Neural cell (in vitro differentiated cells): ENCODE measurements at regions not wholly inside any gene's neighbourhood (a gene's known extent, or its start where the extent isn't known, plus 50 kb on each side); places are given as distances from the start of the nearest gene placed in this dataset.

Experiments used
- H2AFZ ChIP-seq: fragments of 200-600, 300-800 bp; sonication (generic), shearing (Covaris generic); 2 replicates; pipeline ENCODE4 v1.6.0; 2014; ENCODE audit warnings: low read depth, mild to moderate bottlenecking, antibody characterized with exemption, low read length, moderate library complexity
- H3F3A ChIP-seq: fragments of 200-600 bp; shearing (Covaris generic); 2 replicates; pipeline ENCODE4 v1.6.1; 2016; ENCODE audit warnings: mild to moderate bottlenecking, moderate library complexity, mixed read lengths, antibody characterized with exemption, low read length; ENCODE audit not compliant: insufficient read depth, poor library complexity, severe bottlenecking
- H3K27ac ChIP-seq: fragments of 200-600, 300-800 bp; sonication (generic), shearing (Covaris generic); 2 replicates; pipeline ENCODE4 v1.5.1; 2014; ENCODE audit warnings: mild to moderate bottlenecking, low read length, moderate library complexity
- H3K27me3 ChIP-seq: fragments of 300-800, 200-600 bp; sonication (generic), shearing (Covaris generic); 2 replicates; pipeline ENCODE4 v1.6.0; 2014; ENCODE audit warnings: mild to moderate bottlenecking, low read depth, low read length, moderate library complexity; ENCODE audit not compliant: insufficient read depth
- H3K36me3 ChIP-seq: fragments of 300-800, 200-600 bp; sonication (generic), shearing (Covaris generic); 2 replicates; pipeline ENCODE4 v1.5.1; 2014; ENCODE audit warnings: mild to moderate bottlenecking, antibody characterized with exemption, low read length, moderate library complexity; ENCODE audit not compliant: insufficient read depth
- H3K4me2 ChIP-seq: fragments of 300-800, 200-600 bp; sonication (generic), shearing (Covaris generic); 2 replicates; pipeline ENCODE4 v1.6.0; 2014; ENCODE audit warnings: mild to moderate bottlenecking, low read length
- H3K4me3 ChIP-seq: fragments of 300-800, 200-600 bp; sonication (generic), shearing (Covaris generic); 2 replicates; pipeline ENCODE4 v1.5.1; 2014; ENCODE audit warnings: mild to moderate bottlenecking, low read length, moderate library complexity
- H3K79me2 ChIP-seq: fragments of 200-600 bp; shearing (Covaris generic); replicated peaks from 2 replicates; pipeline ENCODE4 v1.6.0; 2014; ENCODE audit warnings: mild to moderate bottlenecking, low read length, moderate library complexity; ENCODE audit not compliant: insufficient read depth
- H3K9ac ChIP-seq: fragments of 300-800, 200-600 bp; sonication (generic), shearing (Covaris generic); 2 replicates; pipeline ENCODE4 v1.6.1; 2016; ENCODE audit warnings: mild to moderate bottlenecking, low read length, mixed read lengths
- H3K9me2 ChIP-seq: fragments of 200-600 bp; shearing (Covaris generic); 2 replicates; pipeline ENCODE4 v1.6.1; 2016; ENCODE audit warnings: mild to moderate bottlenecking, low read length, mixed read lengths; ENCODE audit not compliant: insufficient read depth
- H3K9me3 ChIP-seq: fragments of 200-600, 300-800 bp; sonication (generic), shearing (Covaris generic); 2 replicates; pipeline ENCODE4 v1.6.1; 2016; ENCODE audit warnings: mild to moderate bottlenecking, mixed run types, low read length, moderate library complexity, mixed read lengths
- H4K20me1 ChIP-seq: fragments of 200-600 bp; shearing (Covaris generic); 2 replicates; pipeline ENCODE4 v1.6.1; 2016; ENCODE audit warnings: mild to moderate bottlenecking, mixed run types; ENCODE audit not compliant: insufficient read depth
- EP300 ChIP-seq: fragments of 450-650 bp; conservative IDR thresholded peaks from 2 replicates; pipeline ENCODE4 v1.6.1; 2014; ENCODE audit warnings: antibody characterized with exemption, mild to moderate bottlenecking, moderate library complexity; ENCODE audit not compliant: poor library complexity, severe bottlenecking
- EZH2 ChIP-seq: fragments of 200-600, 300-800 bp; shearing (Covaris generic), sonication (generic); IDR thresholded peaks from 2 replicates; pipeline ENCODE4 v1.6.1; 2014; ENCODE audit warnings: antibody characterized with exemption, low read length, borderline replicate concordance, mild to moderate bottlenecking; ENCODE audit not compliant: insufficient read depth, poor library complexity, severe bottlenecking
- MXI1 ChIP-seq: fragments of 450-650 bp; conservative IDR thresholded peaks from 2 replicates; pipeline ENCODE4 v1.6.1; 2014; ENCODE audit warnings: antibody characterized with exemption, mild to moderate bottlenecking; ENCODE audit not compliant: poor library complexity, severe bottlenecking
- POLR2AphosphoS5 ChIP-seq: IDR thresholded peaks from 2 replicates; pipeline ENCODE4 v1.6.1; 2012
- RAD21 ChIP-seq: fragments of 450-650 bp; conservative IDR thresholded peaks from 2 replicates; pipeline ENCODE4 v1.6.1; 2014; ENCODE audit warnings: antibody characterized with exemption, mild to moderate bottlenecking, moderate library complexity
- SMC3 ChIP-seq: fragments of 450-650 bp; conservative IDR thresholded peaks from 2 replicates; pipeline ENCODE4 v1.6.1; 2014; ENCODE audit warnings: antibody characterized with exemption, mild to moderate bottlenecking, moderate library complexity; ENCODE audit not compliant: poor library complexity
- TAF1 ChIP-seq: IDR thresholded peaks from 2 replicates; pipeline ENCODE4 v1.6.1; 2012; ENCODE audit warnings: low read depth
- TF ChIP-seq, protein P1 (sequence below): fragments of 450-650 bp; IDR thresholded peaks from 2 replicates; pipeline ENCODE4 v1.5.1; 2014; ENCODE audit warnings: antibody characterized with exemption, mild to moderate bottlenecking, moderate library complexity; ENCODE audit not compliant: poor library complexity, severe bottlenecking
- TF ChIP-seq, protein P2 (sequence below): IDR thresholded peaks from 2 replicates; pipeline ENCODE4 v1.6.1; 2012; ENCODE audit warnings: borderline replicate concordance

DNA sequence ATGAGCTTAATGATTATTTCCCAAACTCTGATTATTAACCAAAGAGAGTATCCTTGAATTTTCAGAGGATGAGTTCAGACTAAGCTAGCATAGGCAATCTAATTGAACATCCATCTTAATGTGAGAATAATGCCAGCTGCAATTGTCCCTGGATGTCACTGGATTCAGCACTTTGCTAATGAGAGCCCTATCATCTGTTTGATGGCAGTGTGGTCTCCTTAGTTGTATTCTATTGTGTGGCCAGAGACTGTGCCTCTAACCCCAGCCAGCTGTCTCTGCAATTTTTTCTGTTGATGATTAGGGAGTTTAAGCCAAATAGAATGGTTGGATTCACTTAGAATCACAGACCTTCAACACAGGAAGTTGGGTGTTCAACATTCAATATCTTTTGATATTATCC, 1249.5 kb downstream of the FAM181B start:
- no peak overlapping the region for H3K27ac ChIP-seq
- H3K79me2 ChIP-seq: no peaks in the 10 kb centered on the region
- no peaks in the 10 kb centered on the region for H3K27me3 ChIP-seq
- no peak overlapping the region for H3K4me3 ChIP-seq
- H3K4me2 ChIP-seq: no peak overlapping the region
- H3K36me3 ChIP-seq: no peaks in the 10 kb centered on the region
- no peaks in the 10 kb centered on the region for H4K20me1 ChIP-seq
- H3K9me3 ChIP-seq: no peaks in the 10 kb centered on the region
- H3F3A ChIP-seq: no peaks in the 10 kb centered on the region
- TF ChIP-seq POLR2AphosphoS5 (no peak), TAF1 (no peak), RAD21 (no peak), MXI1 (no peak), EP300 (no peak), EZH2 (no peak), SMC3 (no peak)
- TF ChIP-seq, protein P1, sequence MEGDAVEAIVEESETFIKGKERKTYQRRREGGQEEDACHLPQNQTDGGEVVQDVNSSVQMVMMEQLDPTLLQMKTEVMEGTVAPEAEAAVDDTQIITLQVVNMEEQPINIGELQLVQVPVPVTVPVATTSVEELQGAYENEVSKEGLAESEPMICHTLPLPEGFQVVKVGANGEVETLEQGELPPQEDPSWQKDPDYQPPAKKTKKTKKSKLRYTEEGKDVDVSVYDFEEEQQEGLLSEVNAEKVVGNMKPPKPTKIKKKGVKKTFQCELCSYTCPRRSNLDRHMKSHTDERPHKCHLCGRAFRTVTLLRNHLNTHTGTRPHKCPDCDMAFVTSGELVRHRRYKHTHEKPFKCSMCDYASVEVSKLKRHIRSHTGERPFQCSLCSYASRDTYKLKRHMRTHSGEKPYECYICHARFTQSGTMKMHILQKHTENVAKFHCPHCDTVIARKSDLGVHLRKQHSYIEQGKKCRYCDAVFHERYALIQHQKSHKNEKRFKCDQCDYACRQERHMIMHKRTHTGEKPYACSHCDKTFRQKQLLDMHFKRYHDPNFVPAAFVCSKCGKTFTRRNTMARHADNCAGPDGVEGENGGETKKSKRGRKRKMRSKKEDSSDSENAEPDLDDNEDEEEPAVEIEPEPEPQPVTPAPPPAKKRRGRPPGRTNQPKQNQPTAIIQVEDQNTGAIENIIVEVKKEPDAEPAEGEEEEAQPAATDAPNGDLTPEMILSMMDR: no peak
- TF ChIP-seq, protein P2, sequence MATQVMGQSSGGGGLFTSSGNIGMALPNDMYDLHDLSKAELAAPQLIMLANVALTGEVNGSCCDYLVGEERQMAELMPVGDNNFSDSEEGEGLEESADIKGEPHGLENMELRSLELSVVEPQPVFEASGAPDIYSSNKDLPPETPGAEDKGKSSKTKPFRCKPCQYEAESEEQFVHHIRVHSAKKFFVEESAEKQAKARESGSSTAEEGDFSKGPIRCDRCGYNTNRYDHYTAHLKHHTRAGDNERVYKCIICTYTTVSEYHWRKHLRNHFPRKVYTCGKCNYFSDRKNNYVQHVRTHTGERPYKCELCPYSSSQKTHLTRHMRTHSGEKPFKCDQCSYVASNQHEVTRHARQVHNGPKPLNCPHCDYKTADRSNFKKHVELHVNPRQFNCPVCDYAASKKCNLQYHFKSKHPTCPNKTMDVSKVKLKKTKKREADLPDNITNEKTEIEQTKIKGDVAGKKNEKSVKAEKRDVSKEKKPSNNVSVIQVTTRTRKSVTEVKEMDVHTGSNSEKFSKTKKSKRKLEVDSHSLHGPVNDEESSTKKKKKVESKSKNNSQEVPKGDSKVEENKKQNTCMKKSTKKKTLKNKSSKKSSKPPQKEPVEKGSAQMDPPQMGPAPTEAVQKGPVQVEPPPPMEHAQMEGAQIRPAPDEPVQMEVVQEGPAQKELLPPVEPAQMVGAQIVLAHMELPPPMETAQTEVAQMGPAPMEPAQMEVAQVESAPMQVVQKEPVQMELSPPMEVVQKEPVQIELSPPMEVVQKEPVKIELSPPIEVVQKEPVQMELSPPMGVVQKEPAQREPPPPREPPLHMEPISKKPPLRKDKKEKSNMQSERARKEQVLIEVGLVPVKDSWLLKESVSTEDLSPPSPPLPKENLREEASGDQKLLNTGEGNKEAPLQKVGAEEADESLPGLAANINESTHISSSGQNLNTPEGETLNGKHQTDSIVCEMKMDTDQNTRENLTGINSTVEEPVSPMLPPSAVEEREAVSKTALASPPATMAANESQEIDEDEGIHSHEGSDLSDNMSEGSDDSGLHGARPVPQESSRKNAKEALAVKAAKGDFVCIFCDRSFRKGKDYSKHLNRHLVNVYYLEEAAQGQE: no peak
- no peaks in the 10 kb centered on the region for H3K9me2 ChIP-seq
- H2AFZ ChIP-seq: no peak overlapping the region
- H3K9ac ChIP-seq: no peak overlapping the region

DNA sequence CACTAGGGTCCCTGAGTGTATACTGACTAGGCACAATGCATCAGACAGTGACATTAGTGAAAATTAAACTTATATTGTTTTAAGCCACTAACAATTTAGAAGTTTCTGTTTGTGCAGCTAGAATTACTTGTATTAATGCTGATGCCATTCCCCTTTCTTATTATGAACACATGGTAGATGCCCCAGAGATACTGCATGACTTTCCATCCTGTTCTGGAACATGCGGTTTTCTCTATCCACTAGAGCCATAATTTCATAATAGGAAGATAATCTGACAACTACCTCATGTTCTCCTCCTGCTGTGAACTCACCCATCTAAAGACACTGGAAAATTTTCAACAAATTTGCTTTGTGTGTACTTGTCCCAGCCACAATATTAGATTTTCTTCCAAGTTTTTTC, 1256.4 kb downstream of the FAM181B start:
- TF ChIP-seq, protein P2: no peak
- TF ChIP-seq POLR2AphosphoS5 (no peak), EZH2 (no peak), EP300 (no peak), MXI1 (no peak), SMC3 (no peak), TAF1 (no peak), RAD21 (no peak)
- TF ChIP-seq, protein P1: no peak
- no peaks in the 10 kb centered on the region for H3K9me3 ChIP-seq
- H3K36me3 ChIP-seq: no peaks in the 10 kb centered on the region
- no peaks in the 10 kb centered on the region for H4K20me1 ChIP-seq
- H3K4me3 ChIP-seq: no peak overlapping the region
- H3K27me3 ChIP-seq: no peaks in the 10 kb centered on the region
- no peaks in the 10 kb centered on the region for H3K9me2 ChIP-seq
- no peak overlapping the region for H3K4me2 ChIP-seq
- no peak overlapping the region for H3K9ac ChIP-seq
- H3K79me2 ChIP-seq: no peaks in the 10 kb centered on the region
- H3K27ac ChIP-seq: no peak overlapping the region
- no peaks in the 10 kb centered on the region for H3F3A ChIP-seq
- H2AFZ ChIP-seq: no peak overlapping the region
